ENCODE measurements at regions not wholly inside any gene's neighbourhood (a gene's known extent, or its start where the extent isn't known, plus 50 kb on each side); places are given as distances from the start of the nearest gene placed in this dataset.

- H3K4me1 ChIP-seq (ENCODE audit: control insufficient read depth, insufficient read depth, low read length): no peaks in the 10 kb centered on the region
- H3K9me3 ChIP-seq (ENCODE audit: control insufficient read depth, low read depth, low read length): peaks cover 9% of the 10 kb centered on the region
- H3K27ac ChIP-seq (ENCODE audit: low read length): no peak overlapping the region
- H3K4me3 ChIP-seq (ENCODE audit: low read length): no peak overlapping the region
- no CpG with 5 or more reads among the region's 16 CpGs for WGBS (ENCODE audit: insufficient coverage, low lambda C conversion rate)
- no peaks in the 10 kb centered on the region for H3K36me3 ChIP-seq (ENCODE audit: control insufficient read depth, insufficient read depth, low read length)
- no peaks in the 10 kb centered on the region for H3K27me3 ChIP-seq (ENCODE audit: control insufficient read depth, insufficient read depth, low read length)
- peak; percentile 55 to 63 for DNase-seq
Measured at GRCh38 chr1:181424786-181425403, 58.4 kb upstream of the CACNA1E start.

- Histone ChIP-seq H3K4me3 (ENCODE audit: low read length) (no peak overlapping the region), H3K36me3 (ENCODE audit: control insufficient read depth, insufficient read depth, low read length) (no peaks in the 10 kb centered on the region), H3K4me1 (ENCODE audit: control insufficient read depth, insufficient read depth, low read length) (no peaks in the 10 kb centered on the region), H3K9me3 (ENCODE audit: control insufficient read depth, low read depth, low read length) (peaks cover 9% of the 10 kb centered on the region), H3K27me3 (ENCODE audit: control insufficient read depth, insufficient read depth, low read length) (no peaks in the 10 kb centered on the region), H3K27ac (ENCODE audit: low read length) (no peak overlapping the region)
- no CpG with 5 or more reads among the region's 8 CpGs for WGBS (ENCODE audit: insufficient coverage, low lambda C conversion rate)
- no peak for DNase-seq
Measured at GRCh38 chr1:181425566-181425965, 57.8 kb upstream of the CACNA1E start.

GRCh38 chr1:181429462-181429861, 53.9 kb upstream of the CACNA1E start:
- no peak overlapping the region for H3K4me3 ChIP-seq (ENCODE audit: low read length)
- no peaks in the 10 kb centered on the region for H3K27me3 ChIP-seq (ENCODE audit: control insufficient read depth, insufficient read depth, low read length)
- no CpG with 5 or more reads among the region's 3 CpGs for WGBS (ENCODE audit: insufficient coverage, low lambda C conversion rate)
- H3K36me3 ChIP-seq (ENCODE audit: control insufficient read depth, insufficient read depth, low read length): no peaks in the 10 kb centered on the region
- no peak for DNase-seq
- peaks cover 9% of the 10 kb centered on the region for H3K9me3 ChIP-seq (ENCODE audit: control insufficient read depth, low read depth, low read length)
- no peak overlapping the region for H3K27ac ChIP-seq (ENCODE audit: low read length)
- no peaks in the 10 kb centered on the region for H3K4me1 ChIP-seq (ENCODE audit: control insufficient read depth, insufficient read depth, low read length)

- H3K36me3 ChIP-seq (ENCODE audit: control insufficient read depth, insufficient read depth, low read length): no peaks in the 10 kb centered on the region
- H3K4me1 ChIP-seq (ENCODE audit: control insufficient read depth, insufficient read depth, low read length): no peaks in the 10 kb centered on the region
- peaks cover 9% of the 10 kb centered on the region for H3K9me3 ChIP-seq (ENCODE audit: control insufficient read depth, low read depth, low read length)
- DNase-seq: peak in 1 of 2 donors; percentile 44
- WGBS (ENCODE audit: insufficient coverage, low lambda C conversion rate): 46% methylated on average over 4 of the region's 8 CpGs
- no peak overlapping the region for H3K27ac ChIP-seq (ENCODE audit: low read length)
- no peak overlapping the region for H3K4me3 ChIP-seq (ENCODE audit: low read length)
- no peaks in the 10 kb centered on the region for H3K27me3 ChIP-seq (ENCODE audit: control insufficient read depth, insufficient read depth, low read length)
Measured at GRCh38 chr1:181430015-181430885, 53.1 kb upstream of the CACNA1E start.
